Naive thymus-derived CD4-positive, alpha-beta T cell (primary cell): ENCODE measurements at regions not wholly inside any gene's neighbourhood (a gene's known extent, or its start where the extent isn't known, plus 50 kb on each side); places are given as distances from the start of the nearest gene placed in this dataset.

Experiments
- ATAC-seq: fragments of 150-1000 bp; cut with Tn5 transposase; 2 replicates; pipeline ENCODE4 v1.10.0; 2021; ENCODE audit warnings: mild to moderate bottlenecking, moderate library complexity
- CTCF ChIA-PET: fragments of 350-600 bp; sonication (Branson Sonifier 250); formaldehyde crosslinking; loops from one replicate; lab custom pipeline; 2021; ENCODE audit warnings: antibody characterized with exemption; lab: Charles Lee
- POLR2A ChIA-PET: fragments of 350-600 bp; sonication (Branson Sonifier 250); formaldehyde crosslinking; loops from one replicate; lab custom pipeline; 2021; ENCODE audit warnings: antibody characterized with exemption, inconsistent platforms; lab: Charles Lee
- DNase-seq, 9 donors: peaks; one replicate each; pipeline versions ENCODE4 v3.0.0 to v3.0.0-alpha.2; 2020 to 2022; ENCODE audit warnings: mixed read lengths in 1 of 9
- H3K27ac ChIP-seq: one replicate; pipeline ENCODE4 v1.7.0; 2013; ENCODE audit warnings: mild to moderate bottlenecking, low read depth, low read length, moderate library complexity
- H3K27me3 ChIP-seq, 2 donors: one replicate each; pipeline ENCODE4 v1.7.0; 2013; ENCODE audit warnings: low read length in 2 of 2, mild to moderate bottlenecking in 2 of 2, moderate library complexity in 2 of 2; ENCODE audit not compliant: control insufficient read depth in 2 of 2, insufficient read depth in 2 of 2
- H3K36me3 ChIP-seq, 3 experiments: 1 replicate in 2 of 3; 2 replicates in 1 of 3; pipeline ENCODE4 v1.7.0; 2013; ENCODE audit warnings: low read length in 3 of 3, mild to moderate bottlenecking in 3 of 3, moderate library complexity in 1 of 3; ENCODE audit not compliant: insufficient read depth in 3 of 3, control insufficient read depth in 2 of 3
- H3K4me1 ChIP-seq, 2 donors: one replicate each; pipeline ENCODE4 v1.7.0; 2013; ENCODE audit warnings: low read length in 2 of 2, mild to moderate bottlenecking in 2 of 2, moderate library complexity in 1 of 2; ENCODE audit not compliant: control insufficient read depth in 2 of 2, insufficient read depth in 2 of 2
- H3K4me3 ChIP-seq: 2 replicates; pipeline ENCODE4 v1.7.0; 2013; ENCODE audit warnings: mild to moderate bottlenecking, low read length
- H3K9me3 ChIP-seq, 3 experiments: 1 replicate in 2 of 3; 2 replicates in 1 of 3; pipeline ENCODE4 v1.7.0; 2013; ENCODE audit warnings: low read length in 3 of 3; ENCODE audit not compliant: control insufficient read depth in 2 of 3
- H3K27ac Mint-ChIP-seq, 9 donors: one replicate each; pipeline ENCODE4 v1.8.0; 2020 to 2022; ENCODE audit warnings: mixed read lengths in 9 of 9, mild to moderate bottlenecking in 8 of 9, moderate library complexity in 5 of 9, inconsistent platforms in 2 of 9
- H3K27me3 Mint-ChIP-seq, 5 donors: one replicate each; pipeline ENCODE4 v1.8.0; 2021 to 2022; ENCODE audit warnings: mixed read lengths in 5 of 5, mild to moderate bottlenecking in 1 of 5
- H3K36me3 Mint-ChIP-seq, 5 donors: one replicate each; pipeline ENCODE4 v1.8.0; 2020 to 2022; ENCODE audit warnings: mixed read lengths in 5 of 5, mild to moderate bottlenecking in 3 of 5, inconsistent platforms in 1 of 5
- H3K4me1 Mint-ChIP-seq, 7 donors: one replicate each; pipeline ENCODE4 v1.8.0; 2020 to 2022; ENCODE audit warnings: mixed read lengths in 7 of 7, mild to moderate bottlenecking in 3 of 7, inconsistent platforms in 1 of 7
- H3K4me3 Mint-ChIP-seq, 10 donors: one replicate each; pipeline ENCODE4 v1.8.0; 2020 to 2022; ENCODE audit warnings: mild to moderate bottlenecking in 10 of 10, mixed read lengths in 10 of 10, moderate library complexity in 6 of 10, inconsistent platforms in 2 of 10
- H3K9me3 Mint-ChIP-seq, 11 donors: one replicate each; pipeline ENCODE4 v1.8.0; 2020 to 2022; ENCODE audit warnings: mixed read lengths in 11 of 11, mild to moderate bottlenecking in 4 of 11, inconsistent platforms in 1 of 11, moderate library complexity in 1 of 11
- intact Hi-C, 2 donors: fragments of 100-400 bp; cut with micrococcal nuclease; formaldehyde crosslinking; loops; one replicate each; pipeline ENCODE4 v1.15.1; 2023

- DNase-seq (no peak), ATAC-seq (no peak)
- peaks cover 0 to 5% of the 10 kb centered on the region in 2 donors for H3K4me1 ChIP-seq
- peak overlapping the region in 2 of 9 donors; percentile 34 to 35 for H3K27ac Mint-ChIP-seq
- H3K36me3 Mint-ChIP-seq: peaks cover 0 to 14% (median 7%) of the 10 kb centered on the region in 5 donors
- ChIA-PET CTCF (interaction anchor here (1.7 kb wide), 1 partner anchor 19 kb away, joined by 5 read pairs; no protein-coding TSS in a partner anchor), POLR2A (interaction anchor here (0.7 kb wide), 1 partner anchor 29 kb away, joined by 3 read pairs; no protein-coding TSS in a partner anchor)
- no peaks in the 10 kb centered on the region for H3K27me3 ChIP-seq
- peaks cover 0 to 18% (median 0%) of the 10 kb centered on the region in 5 donors for H3K27me3 Mint-ChIP-seq
- H3K4me3 ChIP-seq: no peak overlapping the region
- H3K36me3 ChIP-seq: no peaks in the 10 kb centered on the region
- H3K9me3 ChIP-seq: no peaks in the 10 kb centered on the region
- intact Hi-C loops: no loop called here
- peaks cover 2 to 21% (median 8%) of the 10 kb centered on the region in 11 donors for H3K9me3 Mint-ChIP-seq
- no peak overlapping the region for H3K27ac ChIP-seq
- H3K4me1 Mint-ChIP-seq: peaks cover 0 to 32% (median 0%) of the 10 kb centered on the region in 7 donors
- no peak overlapping the region for H3K4me3 Mint-ChIP-seq
These were observed 102.1 kb downstream of the S1PR1 start for GRCh38 chr1:101338714-101339430.

- H3K27ac ChIP-seq: no peak overlapping the region
- H3K36me3 ChIP-seq: no peaks in the 10 kb centered on the region
- peaks cover 22 to 56% (median 31%) of the 10 kb centered on the region in 7 donors for H3K4me1 Mint-ChIP-seq
- peaks cover 2 to 15% (median 7%) of the 10 kb centered on the region in 11 donors for H3K9me3 Mint-ChIP-seq
- H3K9me3 ChIP-seq: no peaks in the 10 kb centered on the region
- intact Hi-C loops: no loop called here
- ATAC-seq: no peak
- H3K4me3 ChIP-seq: no peak overlapping the region
- H3K4me1 ChIP-seq: peaks cover 6 to 8% of the 10 kb centered on the region in 2 donors
- H3K4me3 Mint-ChIP-seq: no peak overlapping the region
- ChIA-PET POLR2A (interaction anchor here (1.2 kb wide), 1 partner anchor 11 kb away, joined by 3 read pairs; no protein-coding TSS in a partner anchor), CTCF (interaction anchor here (1.0 to 1.1 kb wide), 2 partner anchors 10 to 11 kb away, joined by 3 to 5 read pairs; no protein-coding TSS in a partner anchor)
- no peaks in the 10 kb centered on the region for H3K27me3 ChIP-seq
- peaks cover 0 to 30% (median 7%) of the 10 kb centered on the region in 5 donors for H3K36me3 Mint-ChIP-seq
- H3K27me3 Mint-ChIP-seq: peaks cover 0 to 14% (median 0%) of the 10 kb centered on the region in 5 donors
- H3K27ac Mint-ChIP-seq: peak overlapping the region in 1 of 9 donors; percentile 47
- no peak for DNase-seq
These were observed 107.9 kb downstream of the S1PR1 start for GRCh38 chr1:101344745-101345144.

GRCh38 chr1:101346419-101346818 lies 109.6 kb downstream of the S1PR1 start:
- Histone ChIP-seq H3K27ac (peak overlapping the region; percentile 38), H3K36me3 (no peaks in the 10 kb centered on the region), H3K4me3 (peak overlapping the region; percentile 10), H3K9me3 (no peaks in the 10 kb centered on the region), H3K4me1 (peaks cover 6 to 8% of the 10 kb centered on the region in 2 donors), H3K27me3 (no peaks in the 10 kb centered on the region)
- Mint-ChIP-seq H3K4me3 (peak overlapping the region; percentile 3 to 82 (median 69)), H3K9me3 (peaks cover 2 to 15% (median 7%) of the 10 kb centered on the region in 11 donors), H3K4me1 (peaks cover 21 to 58% (median 31%) of the 10 kb centered on the region in 7 donors), H3K27me3 (peaks cover 0 to 7% (median 0%) of the 10 kb centered on the region in 5 donors), H3K36me3 (peaks cover 0 to 30% (median 7%) of the 10 kb centered on the region in 5 donors), H3K27ac (peak overlapping the region; percentile 2 to 86 (median 75))
- ATAC-seq (no peak), DNase-seq (no peak)
- intact Hi-C loops: loop anchor here in 1 of 2 donors (2.0 kb wide), 2 partner anchors 16 to 34 kb away; no protein-coding TSS in a partner anchor
- POLR2A ChIA-PET: interaction anchor here (0.5 to 2.4 kb wide), 2 partner anchors 36 to 467 kb away, joined by 3 to 15 read pairs; no protein-coding TSS in a partner anchor
- CTCF ChIA-PET: interaction anchor here (1.4 kb wide), 1 partner anchor 37 kb away, joined by 5 read pairs; no protein-coding TSS in a partner anchor

- peak overlapping the region in 3 of 9 donors; percentile 30 to 46 (median 31) for H3K27ac Mint-ChIP-seq
- CTCF ChIA-PET: interaction anchor here (0.7 to 3.4 kb wide), 6 partner anchors 11 to 117 kb away, joined by 3 to 49 read pairs (median 6); no protein-coding TSS in a partner anchor
- no peaks in the 10 kb centered on the region for H3K9me3 Mint-ChIP-seq
- Histone ChIP-seq H3K4me3 (no peak overlapping the region), H3K27me3 (no peaks in the 10 kb centered on the region), H3K9me3 (no peaks in the 10 kb centered on the region), H3K27ac (no peak overlapping the region), H3K4me1 (peaks cover 6 to 7% of the 10 kb centered on the region in 2 donors), H3K36me3 (no peaks in the 10 kb centered on the region)
- no peak for ATAC-seq
- no peak overlapping the region for H3K4me3 Mint-ChIP-seq
- no peak for DNase-seq
- peaks cover 0 to 19% (median 0%) of the 10 kb centered on the region in 5 donors for H3K27me3 Mint-ChIP-seq
- no peaks in the 10 kb centered on the region for H3K36me3 Mint-ChIP-seq
- peaks cover 8 to 18% (median 13%) of the 10 kb centered on the region in 7 donors for H3K4me1 Mint-ChIP-seq
- POLR2A ChIA-PET: interaction anchor here (1.2 to 4.4 kb wide), 2 partner anchors 11 to 44 kb away, joined by 3 to 40 read pairs; no protein-coding TSS in a partner anchor
- intact Hi-C loops: loop anchor here (2.0 to 10.0 kb wide), 7 partner anchors 64 to 1549 kb away; partner anchors contain the start of genes SLC30A7 (in 2 of the 2), DPH5 (in 1 of the 2) and EXTL2 (in 1 of the 2)
These were observed 119.2 kb downstream of the S1PR1 start for GRCh38 chr1:101356013-101356412.

GRCh38 chr1:101356604-101357443 lies 120.0 kb downstream of the S1PR1 start:
- Mint-ChIP-seq H3K4me1 (peaks cover 7 to 15% (median 10%) of the 10 kb centered on the region in 7 donors), H3K27me3 (peaks cover 0 to 19% (median 0%) of the 10 kb centered on the region in 5 donors), H3K4me3 (no peak overlapping the region), H3K27ac (peak overlapping the region in 8 of 9 donors; percentile 42 to 97 (median 80)), H3K9me3 (peaks cover 0 to 4% (median 0%) of the 10 kb centered on the region in 11 donors), H3K36me3 (no peaks in the 10 kb centered on the region)
- ATAC-seq (peak; percentile 3), DNase-seq (no peak)
- Histone ChIP-seq H3K4me3 (no peak overlapping the region), H3K27me3 (no peaks in the 10 kb centered on the region), H3K4me1 (peaks cover 6 to 7% of the 10 kb centered on the region in 2 donors), H3K36me3 (no peaks in the 10 kb centered on the region), H3K9me3 (no peaks in the 10 kb centered on the region), H3K27ac (no peak overlapping the region)
- ChIA-PET POLR2A (interaction anchor here (0.6 to 3.3 kb wide), 7 partner anchors 24 to 455 kb away, joined by 3 to 38 read pairs (median 3); no protein-coding TSS in a partner anchor), CTCF (interaction anchor here (0.8 to 3.5 kb wide), 13 partner anchors 8 to 450 kb away, joined by 3 to 94 read pairs (median 5); no protein-coding TSS in a partner anchor)
- intact Hi-C loops: loop anchor here (1.0 to 10.0 kb wide), 13 partner anchors 48 to 1550 kb away; partner anchors contain the start of genes SLC30A7 (in 2 of the 2), DPH5 (in 1 of the 2) and EXTL2 (in 1 of the 2)
